GM12874 (cell line): ENCODE measurements at regions not wholly inside any gene's neighbourhood (a gene's known extent, or its start where the extent isn't known, plus 50 kb on each side); places are given as distances from the start of the nearest gene placed in this dataset.

ENCODE experiments used
- TF ChIP-seq, protein P1 (sequence below): IDR thresholded peaks from 2 replicates; pipeline ENCODE4 v1.5.1; 2011; ENCODE audit warnings: low read depth, mild to moderate bottlenecking, control low read depth, low read length, moderate library complexity; ENCODE audit not compliant: insufficient read depth

GRCh38 chr7:47691988-47692387 lies 110.1 kb upstream of the TNS3 start:
- TF ChIP-seq, protein P1, sequence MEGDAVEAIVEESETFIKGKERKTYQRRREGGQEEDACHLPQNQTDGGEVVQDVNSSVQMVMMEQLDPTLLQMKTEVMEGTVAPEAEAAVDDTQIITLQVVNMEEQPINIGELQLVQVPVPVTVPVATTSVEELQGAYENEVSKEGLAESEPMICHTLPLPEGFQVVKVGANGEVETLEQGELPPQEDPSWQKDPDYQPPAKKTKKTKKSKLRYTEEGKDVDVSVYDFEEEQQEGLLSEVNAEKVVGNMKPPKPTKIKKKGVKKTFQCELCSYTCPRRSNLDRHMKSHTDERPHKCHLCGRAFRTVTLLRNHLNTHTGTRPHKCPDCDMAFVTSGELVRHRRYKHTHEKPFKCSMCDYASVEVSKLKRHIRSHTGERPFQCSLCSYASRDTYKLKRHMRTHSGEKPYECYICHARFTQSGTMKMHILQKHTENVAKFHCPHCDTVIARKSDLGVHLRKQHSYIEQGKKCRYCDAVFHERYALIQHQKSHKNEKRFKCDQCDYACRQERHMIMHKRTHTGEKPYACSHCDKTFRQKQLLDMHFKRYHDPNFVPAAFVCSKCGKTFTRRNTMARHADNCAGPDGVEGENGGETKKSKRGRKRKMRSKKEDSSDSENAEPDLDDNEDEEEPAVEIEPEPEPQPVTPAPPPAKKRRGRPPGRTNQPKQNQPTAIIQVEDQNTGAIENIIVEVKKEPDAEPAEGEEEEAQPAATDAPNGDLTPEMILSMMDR = no peak

GRCh38 chr7:47690902-47691558 lies 109.1 kb upstream of the TNS3 start:
- TF ChIP-seq, protein P1 = no peak

GRCh38 chr7:47689558-47689957 lies 107.6 kb upstream of the TNS3 start:
- TF ChIP-seq, protein P1 = no peak

DNA sequence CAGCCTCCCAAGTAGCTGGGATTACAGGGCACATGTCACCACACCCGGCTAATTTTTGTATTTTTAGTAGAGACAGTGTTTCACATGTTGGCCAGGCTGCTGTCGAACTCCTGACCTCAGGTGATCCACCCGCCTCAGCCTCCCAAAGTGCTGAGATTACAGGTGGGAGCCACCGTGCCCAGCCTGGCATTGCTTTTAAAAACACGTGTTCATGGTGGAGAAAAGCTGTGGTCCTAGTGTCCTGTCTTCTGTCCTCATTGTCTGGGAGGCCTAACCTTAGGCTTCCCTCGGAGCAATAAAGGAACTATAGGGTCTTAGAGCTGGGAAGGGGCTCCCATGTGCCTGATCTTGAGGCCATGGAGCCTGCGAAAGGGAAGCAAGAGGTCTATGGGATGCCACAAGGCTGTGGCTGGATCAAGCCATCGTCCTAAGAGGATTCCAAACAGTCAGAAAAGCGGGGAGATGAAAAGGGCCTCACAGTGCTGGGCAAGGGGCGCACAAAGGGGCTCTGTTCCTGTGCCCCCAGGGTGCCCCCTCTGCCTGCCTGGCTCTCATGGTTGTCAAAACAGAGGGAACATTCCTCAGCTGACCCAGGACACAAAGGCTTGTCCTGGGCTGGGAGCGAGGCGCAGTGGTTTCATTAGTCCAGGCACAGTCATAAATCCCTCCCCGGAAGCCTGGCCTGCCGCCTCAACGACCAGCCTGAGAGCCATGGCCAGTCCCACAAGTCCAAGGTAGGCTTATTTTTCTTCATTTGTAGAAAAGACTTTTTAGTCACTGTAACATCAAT lies 106.6 kb upstream of the TNS3 start:
- TF ChIP-seq, protein P1 = no peak

- TF ChIP-seq, protein P1 = no peak
These were observed 103.9 kb upstream of the TNS3 start for GRCh38 chr7:47685712-47686376.

- TF ChIP-seq, protein P1 = no peak
These were observed 103.2 kb upstream of the TNS3 start for GRCh38 chr7:47685151-47685550.

- TF ChIP-seq, protein P1 = no peak
These were observed 102.8 kb upstream of the TNS3 start for GRCh38 chr7:47684728-47685127.
